GM19455 (cell line): ENCODE measurements at regions not wholly inside any gene's neighbourhood (a gene's known extent, or its start where the extent isn't known, plus 50 kb on each side); places are given as distances from the start of the nearest gene placed in this dataset.
"Not testable (repeated sequence)": the region's sequence is repeated elsewhere in the genome, so short reads cannot be mapped to it uniquely, and the experiment has no call there.

Experiments
- ATAC-seq: cut with Tn5 transposase; IDR thresholded peaks from one replicate; pipeline ENCODE4 v1.9.1; 2021; ENCODE audit not compliant: unreplicated experiment

- no peak for ATAC-seq
Measured at GRCh38 chr10:16231734-16232435, 204.9 kb upstream of the PTER start.

- ATAC-seq = no peak
Measured at GRCh38 chr10:16232441-16232840, 204.4 kb upstream of the PTER start.

DNA sequence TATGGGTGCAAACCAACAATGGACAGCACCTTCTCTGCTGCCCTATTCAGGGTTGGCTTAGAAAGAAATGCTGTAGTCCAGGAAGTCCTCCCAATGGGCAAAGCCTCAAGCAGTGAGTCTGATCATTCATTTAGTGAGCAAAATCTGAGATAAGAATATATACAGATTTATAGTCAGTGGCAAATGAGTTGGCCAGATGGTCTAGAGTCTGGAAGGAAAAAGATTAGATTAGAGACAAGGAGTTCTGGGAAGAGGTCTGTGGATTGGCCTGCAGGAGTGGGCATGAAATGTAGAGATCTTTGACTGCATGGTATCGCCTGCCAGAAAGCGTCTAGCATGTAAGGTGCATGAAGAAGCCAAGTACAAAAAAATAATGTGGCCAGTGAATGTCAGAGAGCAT, 201.9 kb upstream of the PTER start:
- no peak for ATAC-seq

GRCh38 chr10:16242446-16242845, 194.4 kb upstream of the PTER start:
- ATAC-seq = no peak

- no peak for ATAC-seq
Measured at GRCh38 chr10:16242859-16243613, 193.8 kb upstream of the PTER start.

DNA sequence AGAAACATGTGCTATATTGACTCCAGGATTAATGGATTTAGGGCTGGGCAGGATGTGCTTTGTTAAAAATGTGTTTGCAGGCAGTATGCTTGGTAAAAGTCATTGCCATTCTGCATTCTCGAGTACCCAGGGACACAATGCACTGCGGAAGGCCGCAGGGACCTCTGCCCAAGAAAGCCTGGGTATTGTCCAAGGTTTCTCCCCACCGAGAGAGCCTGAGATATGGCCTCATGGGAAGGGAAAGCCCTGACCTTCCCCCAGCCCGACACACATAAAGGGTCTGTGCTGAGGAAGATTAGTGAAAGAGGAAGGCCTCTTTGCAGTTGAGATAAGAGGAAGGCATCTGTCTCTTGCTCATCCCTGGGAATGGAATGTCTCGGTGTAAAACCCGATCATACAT, 186.7 kb upstream of the PTER start:
- ATAC-seq = not testable (repeated sequence)

DNA sequence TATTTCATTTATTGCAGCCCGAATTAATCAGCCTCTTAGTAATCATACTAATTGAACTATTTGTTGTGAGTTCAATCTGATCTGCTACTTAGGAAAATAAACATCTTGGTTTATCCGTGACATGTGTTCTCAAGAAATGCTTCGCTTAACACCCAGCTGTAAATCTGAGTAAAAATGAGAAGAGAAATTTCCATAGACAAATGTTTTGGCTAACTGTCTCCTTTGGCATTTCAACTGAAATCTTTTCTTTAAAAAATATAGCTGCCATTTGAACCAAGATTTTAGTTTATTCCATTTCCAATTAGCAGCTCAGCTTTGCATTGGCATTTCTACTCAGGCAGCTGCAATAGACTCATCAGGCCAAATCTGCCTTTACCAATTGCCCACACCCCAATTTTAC, 180.5 kb upstream of the PTER start:
- no peak for ATAC-seq

GRCh38 chr10:16258291-16259040, 178.3 kb upstream of the PTER start:
- no peak for ATAC-seq

- no peak for ATAC-seq
Measured at GRCh38 chr10:16259726-16260125, 177.1 kb upstream of the PTER start.

GRCh38 chr10:16260388-16260787, 176.4 kb upstream of the PTER start:
- no peak for ATAC-seq

DNA sequence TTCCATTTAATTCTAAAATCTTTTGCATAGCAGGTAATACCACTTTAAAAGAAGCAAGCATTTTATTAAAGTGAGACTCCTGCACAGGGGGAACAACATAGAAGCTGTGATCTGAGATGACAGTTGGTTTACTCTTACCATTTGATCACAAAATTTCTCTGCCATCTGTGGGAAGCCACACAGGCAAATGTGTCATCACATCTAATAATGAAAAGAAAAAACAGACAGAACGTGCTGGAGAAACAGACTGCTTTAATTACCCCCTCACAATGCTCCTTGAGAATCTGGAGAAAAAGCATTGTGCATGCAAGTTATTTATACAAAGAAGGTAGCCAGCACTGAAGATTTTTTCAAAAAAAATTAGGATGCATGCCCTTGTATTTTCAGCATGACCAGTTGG, 165.2 kb upstream of the PTER start:
- ATAC-seq = no peak

GRCh38 chr10:16274911-16275310, 161.9 kb upstream of the PTER start:
- no peak for ATAC-seq

- no peak for ATAC-seq
Measured at GRCh38 chr10:16280595-16280994, 156.2 kb upstream of the PTER start.

GRCh38 chr10:16292366-16292765, 144.4 kb upstream of the PTER start:
- no peak for ATAC-seq

GRCh38 chr10:16297069-16297468, 139.7 kb upstream of the PTER start:
- no peak for ATAC-seq

- ATAC-seq = no peak
Measured at GRCh38 chr10:16297642-16298041, 139.2 kb upstream of the PTER start.

- no peak for ATAC-seq
Measured at GRCh38 chr10:16304311-16304710, 132.5 kb upstream of the PTER start.

- ATAC-seq = no peak
Measured at GRCh38 chr10:16310440-16310839, 126.4 kb upstream of the PTER start.

- ATAC-seq = no peak
Measured at GRCh38 chr10:16314259-16314658, 122.6 kb upstream of the PTER start.

DNA sequence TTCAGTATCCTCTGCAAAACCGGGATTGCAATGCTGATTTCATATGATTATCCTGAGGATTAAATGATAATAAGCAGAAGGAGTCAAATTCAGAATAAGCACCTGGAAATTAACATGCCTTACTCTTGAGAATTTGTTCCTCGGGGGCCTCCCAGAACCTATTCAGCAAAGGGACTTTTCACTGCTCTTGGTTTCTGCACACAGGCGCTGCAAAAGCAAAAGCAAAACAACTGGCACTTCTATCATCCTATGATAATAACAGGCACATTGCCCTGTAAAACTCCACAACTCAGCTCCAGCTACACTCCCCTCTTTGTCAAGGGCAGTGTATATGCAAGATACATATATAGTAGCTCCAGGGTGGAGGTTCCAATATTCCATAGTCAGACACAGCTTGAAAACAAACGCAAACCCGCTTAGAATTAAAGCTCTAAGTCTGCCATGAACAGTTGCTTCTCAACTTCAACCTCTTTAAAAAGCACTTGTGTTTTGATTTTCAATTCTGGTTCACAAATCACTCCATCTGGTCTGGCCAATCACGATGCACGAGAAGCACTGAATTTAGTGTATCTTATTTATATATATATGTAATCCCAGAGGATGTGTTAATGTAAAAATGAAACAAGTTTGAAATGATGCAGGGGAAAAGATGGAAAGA, 119.9 kb upstream of the PTER start:
- ATAC-seq = no peak

DNA sequence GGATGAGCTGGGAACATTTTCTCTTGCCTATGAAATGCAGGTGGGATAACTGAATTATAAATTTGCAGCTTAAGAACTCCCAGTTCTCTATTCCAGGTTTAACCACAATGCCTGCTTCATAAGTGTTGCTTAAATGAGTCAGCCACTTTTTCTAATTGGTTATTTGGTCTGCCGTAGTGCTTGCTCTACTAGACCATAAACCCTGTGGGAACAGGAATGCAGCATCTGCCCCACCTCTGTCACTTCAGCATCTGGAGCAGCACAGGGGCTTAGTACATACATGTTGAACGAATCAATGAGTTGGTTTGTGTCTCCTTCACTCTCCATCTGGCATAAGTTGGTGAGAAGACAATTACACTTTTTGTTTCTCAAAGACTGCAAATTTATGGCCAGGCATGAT, 95.2 kb upstream of the PTER start:
- no peak for ATAC-seq
